GM12891 (cell line): ENCODE measurements at regions not wholly inside any gene's neighbourhood (a gene's known extent, or its start where the extent isn't known, plus 50 kb on each side); places are given as distances from the start of the nearest gene placed in this dataset.

Experiments
- POLR2A ChIP-seq: IDR thresholded peaks from 2 replicates; pipeline ENCODE4 v1.6.1; 2011; ENCODE audit warnings: low read depth, low read length, control low read depth
- POLR2AphosphoS5 ChIP-seq: IDR thresholded peaks from 2 replicates; pipeline ENCODE4 v1.6.1; 2011; ENCODE audit warnings: low read depth, low read length, control low read depth
- POU2F2 ChIP-seq: IDR thresholded peaks from 2 replicates; pipeline ENCODE4 v1.6.1; 2011; ENCODE audit warnings: low read depth, mild to moderate bottlenecking, control low read depth, low read length, moderate library complexity
- TAF1 ChIP-seq: IDR thresholded peaks from 2 replicates; pipeline ENCODE4 v1.6.1; 2011; ENCODE audit warnings: low read depth, low read length, control low read depth

DNA sequence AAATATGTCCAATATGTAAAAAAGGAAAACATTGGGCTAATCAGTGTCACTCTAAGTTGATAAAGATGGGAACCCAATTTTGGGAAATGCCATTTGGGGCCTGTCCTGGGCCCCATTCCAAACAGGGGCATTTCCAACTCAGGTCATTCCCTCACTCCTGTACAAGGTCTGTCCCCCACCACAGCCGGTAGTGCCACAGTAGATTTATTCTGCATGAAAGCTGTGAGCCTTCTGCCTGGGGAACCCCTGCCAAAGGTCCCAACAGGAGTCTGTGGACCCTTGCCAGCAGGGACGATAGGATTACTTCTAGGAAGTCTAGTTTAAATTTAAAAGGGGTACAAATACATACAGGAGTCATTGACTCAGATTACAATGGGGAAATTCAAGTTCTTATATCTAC, 317.6 kb upstream of the GNPDA2 start:
- TF ChIP-seq POLR2AphosphoS5: no peak
- no peak for TF ChIP-seq TAF1
- no peak for TF ChIP-seq POLR2A
- TF ChIP-seq POU2F2: no peak
